ENCODE measurements at regions not wholly inside any gene's neighbourhood (a gene's known extent, or its start where the extent isn't known, plus 50 kb on each side); places are given as distances from the start of the nearest gene placed in this dataset.

DNA sequence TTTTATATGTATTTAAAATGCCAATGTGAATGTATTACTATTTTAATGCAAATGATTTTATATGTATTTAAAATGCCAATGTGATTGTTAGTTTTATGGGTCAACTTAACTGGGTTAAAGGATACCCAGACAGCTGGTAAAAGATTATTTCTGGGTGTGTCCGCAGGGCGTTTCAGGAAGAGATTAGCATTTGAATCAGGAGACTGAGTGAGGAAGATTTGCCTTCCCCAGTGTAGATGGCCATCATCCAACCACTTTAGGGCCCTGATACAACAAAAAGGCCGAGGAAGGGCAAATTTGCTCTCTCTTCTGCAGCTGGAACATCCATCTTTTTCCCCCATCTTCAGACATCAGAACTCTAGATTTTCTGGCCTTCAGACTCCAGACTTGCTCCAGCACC lies 116.2 kb downstream of the BAMBI start:
- ChIA-PET CTCF (no interaction called here), POLR2A (no interaction called here)
- no peak overlapping the region for H3K4me3 Mint-ChIP-seq
- H3K27me3 Mint-ChIP-seq: peaks cover under 1% of the 10 kb centered on the region
- H3K4me1 Mint-ChIP-seq: no peaks in the 10 kb centered on the region
- no peak for DNase-seq
- H3K36me3 Mint-ChIP-seq (ENCODE audit: low read depth): no peaks in the 10 kb centered on the region
- H3K27ac Mint-ChIP-seq: no peak overlapping the region
- H3K9me3 Mint-ChIP-seq: no peaks in the 10 kb centered on the region

DNA sequence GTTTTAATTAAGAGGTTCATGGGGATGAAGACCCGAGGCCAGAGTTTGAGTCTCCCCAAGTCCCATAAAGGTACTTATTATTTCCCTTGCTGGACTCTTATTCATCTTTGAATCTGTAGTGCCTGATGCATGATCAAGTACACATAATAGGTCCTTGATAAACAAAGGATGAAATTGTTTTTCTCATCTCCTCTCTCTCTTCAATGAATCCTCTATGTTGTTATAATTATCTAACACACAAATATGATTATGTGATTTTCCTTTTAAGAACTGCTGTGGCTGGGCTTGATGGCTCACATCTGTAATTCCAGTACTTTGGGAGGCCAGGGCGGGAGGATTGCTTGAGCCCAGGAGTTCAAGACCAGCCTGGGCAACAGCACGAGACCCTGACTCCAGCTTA lies 117.7 kb downstream of the BAMBI start:
- H3K4me1 Mint-ChIP-seq: no peaks in the 10 kb centered on the region
- ChIA-PET POLR2A (no interaction called here), CTCF (no interaction called here)
- no peaks in the 10 kb centered on the region for H3K36me3 Mint-ChIP-seq (ENCODE audit: low read depth)
- H3K4me3 Mint-ChIP-seq: no peak overlapping the region
- no peaks in the 10 kb centered on the region for H3K9me3 Mint-ChIP-seq
- peaks cover 2% of the 10 kb centered on the region for H3K27me3 Mint-ChIP-seq
- no peak for DNase-seq
- no peak overlapping the region for H3K27ac Mint-ChIP-seq

DNA sequence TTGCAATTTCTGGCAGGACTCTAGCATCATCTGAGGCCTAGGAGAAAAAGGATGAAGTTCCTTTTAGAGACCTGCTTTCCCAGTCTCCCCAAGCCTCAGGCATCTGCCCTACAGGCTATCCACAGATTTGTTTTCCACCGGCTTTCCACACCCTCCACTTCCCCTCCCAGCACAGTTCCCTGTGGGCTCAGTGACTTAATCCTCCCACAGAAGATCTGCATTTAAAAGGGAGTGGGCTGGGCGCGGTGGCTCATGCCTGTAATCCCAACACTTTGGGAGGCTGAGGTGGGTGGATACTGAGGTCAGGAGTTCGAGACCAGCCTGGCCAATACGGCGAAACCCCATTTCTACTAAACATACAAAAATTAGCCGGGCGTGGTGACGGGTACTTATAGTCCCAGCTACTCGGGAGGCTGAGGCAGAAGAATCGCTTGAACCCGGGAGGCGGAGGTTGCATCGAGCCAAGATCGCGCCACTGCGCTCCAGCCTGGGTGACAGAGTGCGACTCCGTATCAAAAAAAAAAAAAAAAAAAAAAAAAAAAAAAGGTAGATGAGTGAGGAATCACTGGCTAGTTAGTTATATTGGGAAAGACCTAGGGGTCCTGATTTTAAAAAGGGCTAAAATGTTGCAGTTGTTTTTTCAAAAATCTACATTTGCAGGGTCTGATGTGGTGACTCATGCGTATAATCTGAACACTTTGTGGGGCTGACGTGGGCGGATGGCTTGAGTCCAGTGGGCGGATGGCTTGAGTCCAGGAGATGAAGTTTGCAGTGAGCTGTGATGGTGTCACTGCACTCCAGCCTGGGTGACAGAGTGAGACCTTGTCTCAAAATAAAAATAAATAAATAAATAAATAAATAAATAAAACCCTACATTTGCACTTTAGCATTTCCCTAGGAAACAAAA lies 119.5 kb downstream of the BAMBI start:
- H3K4me3 Mint-ChIP-seq: no peak overlapping the region
- POLR2A ChIA-PET: no interaction called here
- H3K27ac Mint-ChIP-seq: no peak overlapping the region
- no peaks in the 10 kb centered on the region for H3K4me1 Mint-ChIP-seq
- no peak for DNase-seq
- H3K9me3 Mint-ChIP-seq: no peaks in the 10 kb centered on the region
- H3K36me3 Mint-ChIP-seq (ENCODE audit: low read depth): no peaks in the 10 kb centered on the region
- CTCF ChIA-PET: no interaction called here
- H3K27me3 Mint-ChIP-seq: peaks cover 2% of the 10 kb centered on the region

GRCh38 chr10:28797904-28798371 lies 120.6 kb downstream of the BAMBI start:
- Mint-ChIP-seq H3K4me1 (no peaks in the 10 kb centered on the region), H3K27ac (no peak overlapping the region), H3K27me3 (peaks cover 2% of the 10 kb centered on the region), H3K36me3 (ENCODE audit: low read depth) (no peaks in the 10 kb centered on the region), H3K9me3 (no peaks in the 10 kb centered on the region), H3K4me3 (no peak overlapping the region)
- ChIA-PET CTCF (no interaction called here), POLR2A (no interaction called here)
- no peak for DNase-seq

- H3K27ac Mint-ChIP-seq: no peak overlapping the region
Measured at GRCh38 chr10:28798428-28798955, 121.2 kb downstream of the BAMBI start.

DNA sequence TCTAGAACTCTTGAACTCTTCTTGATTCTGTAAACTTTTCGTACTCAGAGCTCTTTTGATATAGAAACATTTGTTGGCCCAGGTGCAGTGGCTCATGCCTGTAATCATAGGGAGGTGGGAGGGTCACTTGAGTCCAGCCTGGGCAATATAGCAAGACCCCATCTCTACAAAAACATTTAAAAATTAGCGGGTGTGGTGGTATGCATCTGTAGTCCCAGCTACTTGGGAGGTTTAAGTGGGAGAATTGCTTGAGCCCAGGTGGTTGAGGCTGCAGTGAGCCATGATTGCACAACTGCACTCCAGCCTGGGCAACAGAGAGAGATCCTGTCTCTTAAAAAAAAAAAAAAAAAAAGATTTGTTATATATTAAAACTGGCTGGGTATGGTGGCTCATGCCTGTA lies 121.6 kb downstream of the BAMBI start:
- H3K27me3 Mint-ChIP-seq: peaks cover 2% of the 10 kb centered on the region
- no peak overlapping the region for H3K27ac Mint-ChIP-seq
- no peaks in the 10 kb centered on the region for H3K9me3 Mint-ChIP-seq
- H3K4me3 Mint-ChIP-seq: no peak overlapping the region
- H3K4me1 Mint-ChIP-seq: no peaks in the 10 kb centered on the region
- CTCF ChIA-PET: no interaction called here
- no peak for DNase-seq
- no peaks in the 10 kb centered on the region for H3K36me3 Mint-ChIP-seq (ENCODE audit: low read depth)
- POLR2A ChIA-PET: no interaction called here

More at GRCh38 chr10:28798428-28798955, 121.2 kb downstream of the BAMBI start:
- Mint-ChIP-seq H3K4me3 (no peak overlapping the region), H3K27me3 (peaks cover 2% of the 10 kb centered on the region), H3K36me3 (ENCODE audit: low read depth) (no peaks in the 10 kb centered on the region), H3K9me3 (no peaks in the 10 kb centered on the region), H3K4me1 (no peaks in the 10 kb centered on the region)
- CTCF ChIA-PET: no interaction called here
- DNase-seq: no peak
- POLR2A ChIA-PET: no interaction called here

DNA sequence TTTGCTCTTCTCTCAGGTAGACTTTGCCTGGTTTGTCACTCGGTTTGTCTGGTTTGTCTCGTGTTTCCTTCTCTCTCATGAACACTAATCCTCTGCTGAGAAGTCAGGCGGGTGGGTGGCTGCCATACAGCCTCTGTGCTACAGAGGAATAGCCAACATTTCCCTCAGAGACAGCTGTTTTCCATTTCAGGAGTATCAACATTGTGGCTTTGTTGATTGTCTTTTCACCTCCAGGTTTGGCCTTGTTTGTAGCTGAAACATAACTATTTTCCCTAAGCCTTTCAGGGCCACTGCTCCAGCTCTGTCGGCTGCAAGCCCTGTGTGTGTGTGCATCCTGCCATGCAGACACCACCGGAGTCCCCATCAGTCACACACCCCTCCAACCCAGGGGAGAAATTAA lies 122.8 kb downstream of the BAMBI start:
- no peaks in the 10 kb centered on the region for H3K9me3 Mint-ChIP-seq
- no peak overlapping the region for H3K27ac Mint-ChIP-seq
- DNase-seq: no peak
- no peaks in the 10 kb centered on the region for H3K4me1 Mint-ChIP-seq
- H3K27me3 Mint-ChIP-seq: peaks cover 4% of the 10 kb centered on the region
- H3K4me3 Mint-ChIP-seq: no peak overlapping the region
- ChIA-PET POLR2A (no interaction called here), CTCF (no interaction called here)
- H3K36me3 Mint-ChIP-seq (ENCODE audit: low read depth): no peaks in the 10 kb centered on the region

DNA sequence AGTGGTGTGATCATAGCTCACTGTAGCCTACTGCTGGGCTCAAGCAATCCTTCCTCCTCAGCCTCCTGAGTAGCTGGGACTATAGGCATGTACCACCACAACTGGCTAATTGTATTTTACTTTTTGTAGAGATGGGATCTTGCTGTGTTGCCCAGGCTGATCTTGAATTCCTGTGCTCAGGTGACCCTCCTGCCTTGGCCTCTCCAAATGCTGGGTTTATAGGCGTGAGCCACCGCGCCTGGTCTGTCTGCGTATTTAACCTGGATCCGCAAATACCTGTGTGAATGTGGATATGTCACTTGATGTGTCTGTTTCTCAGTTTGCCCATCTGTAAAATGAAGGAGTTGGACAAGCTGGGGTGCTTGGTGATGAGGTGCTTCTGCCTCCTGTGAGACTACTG lies 123.9 kb downstream of the BAMBI start:
- Mint-ChIP-seq H3K27me3 (peaks cover 6% of the 10 kb centered on the region), H3K9me3 (no peaks in the 10 kb centered on the region), H3K36me3 (ENCODE audit: low read depth) (no peaks in the 10 kb centered on the region), H3K27ac (no peak overlapping the region), H3K4me3 (no peak overlapping the region), H3K4me1 (no peaks in the 10 kb centered on the region)
- ChIA-PET POLR2A (no interaction called here), CTCF (no interaction called here)
- no peak for DNase-seq

- H3K27ac Mint-ChIP-seq: no peak overlapping the region
- POLR2A ChIA-PET: no interaction called here
- H3K4me1 Mint-ChIP-seq: no peaks in the 10 kb centered on the region
- CTCF ChIA-PET: no interaction called here
- H3K4me3 Mint-ChIP-seq: no peak overlapping the region
- DNase-seq: no peak
- peaks cover 9% of the 10 kb centered on the region for H3K27me3 Mint-ChIP-seq
- no peaks in the 10 kb centered on the region for H3K36me3 Mint-ChIP-seq (ENCODE audit: low read depth)
- H3K9me3 Mint-ChIP-seq: no peaks in the 10 kb centered on the region
Measured at GRCh38 chr10:28801869-28802268, 124.5 kb downstream of the BAMBI start.

DNA sequence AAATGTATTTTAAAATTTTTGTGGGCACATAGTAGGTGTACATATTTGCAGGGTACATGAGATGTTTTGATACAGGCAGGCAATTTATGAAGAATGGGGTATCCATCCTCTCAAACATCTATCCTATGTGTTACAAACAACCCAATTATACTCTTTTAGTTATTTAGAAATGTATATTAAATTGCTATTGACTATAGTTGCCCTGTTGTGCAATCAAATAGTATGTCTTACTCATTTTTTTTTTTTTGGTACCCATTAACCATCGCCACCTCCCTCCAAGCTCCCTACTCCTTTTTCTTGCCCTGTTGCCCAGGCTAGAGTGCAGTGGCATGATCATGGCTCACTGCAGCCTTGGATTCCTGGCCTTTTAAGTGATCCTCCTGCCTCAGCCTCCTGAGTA lies 128.1 kb downstream of the BAMBI start:
- ChIA-PET POLR2A (no interaction called here), CTCF (no interaction called here)
- H3K27me3 Mint-ChIP-seq: peaks cover 29% of the 10 kb centered on the region
- no peaks in the 10 kb centered on the region for H3K9me3 Mint-ChIP-seq
- no peaks in the 10 kb centered on the region for H3K4me1 Mint-ChIP-seq
- H3K36me3 Mint-ChIP-seq (ENCODE audit: low read depth): no peaks in the 10 kb centered on the region
- no peak overlapping the region for H3K4me3 Mint-ChIP-seq
- H3K27ac Mint-ChIP-seq: no peak overlapping the region
- DNase-seq: no peak

DNA sequence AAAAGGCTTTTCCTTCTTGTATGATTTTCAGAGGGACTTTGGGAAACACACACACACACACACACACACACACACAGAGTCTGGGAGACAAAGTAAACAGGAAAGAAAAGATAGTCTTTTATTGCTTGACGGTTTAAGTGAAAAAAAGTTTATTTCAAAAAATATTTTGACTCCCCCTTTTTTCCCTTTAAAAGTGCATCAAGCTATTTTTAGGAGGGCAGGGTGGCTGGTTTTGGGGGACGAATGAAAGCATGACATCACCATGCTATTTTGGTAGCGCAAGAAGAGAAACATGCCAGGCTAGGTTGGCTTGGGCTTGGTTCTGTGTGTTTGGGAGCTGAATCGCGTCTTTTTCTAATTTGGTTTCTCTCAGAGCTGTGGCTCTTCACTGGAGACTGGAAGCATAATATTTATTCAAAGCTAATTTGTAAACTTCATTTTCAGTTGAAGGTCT lies 129.2 kb downstream of the BAMBI start:
- peaks cover 32% of the 10 kb centered on the region for H3K27me3 Mint-ChIP-seq
- no peaks in the 10 kb centered on the region for H3K36me3 Mint-ChIP-seq (ENCODE audit: low read depth)
- H3K4me1 Mint-ChIP-seq: no peaks in the 10 kb centered on the region
- POLR2A ChIA-PET: no interaction called here
- H3K9me3 Mint-ChIP-seq: no peaks in the 10 kb centered on the region
- H3K27ac Mint-ChIP-seq: no peak overlapping the region
- no peak overlapping the region for H3K4me3 Mint-ChIP-seq
- CTCF ChIA-PET: interaction anchor here (0.6 to 0.9 kb wide), 2 partner anchors 24 to 97 kb away, joined by 3 read pairs; no protein-coding TSS in a partner anchor
- no peak for DNase-seq

- Mint-ChIP-seq H3K4me1 (no peaks in the 10 kb centered on the region), H3K9me3 (no peaks in the 10 kb centered on the region), H3K27me3 (peaks cover 32% of the 10 kb centered on the region), H3K27ac (no peak overlapping the region), H3K4me3 (no peak overlapping the region), H3K36me3 (ENCODE audit: low read depth) (no peaks in the 10 kb centered on the region)
- no peak for DNase-seq
- POLR2A ChIA-PET: no interaction called here
- CTCF ChIA-PET: interaction anchor here (0.6 to 0.9 kb wide), 2 partner anchors 25 to 97 kb away, joined by 3 read pairs; no protein-coding TSS in a partner anchor
Measured at GRCh38 chr10:28806951-28807759, 129.8 kb downstream of the BAMBI start.
